Naive thymus-derived CD4-positive, alpha-beta T cell (primary cell): ENCODE measurements at regions not wholly inside any gene's neighbourhood (a gene's known extent, or its start where the extent isn't known, plus 50 kb on each side); places are given as distances from the start of the nearest gene placed in this dataset.

ENCODE experiments used
- ATAC-seq: fragments of 150-1000 bp; cut with Tn5 transposase; 2 replicates; pipeline ENCODE4 v1.10.0; 2021; ENCODE audit warnings: mild to moderate bottlenecking, moderate library complexity
- CTCF ChIA-PET: fragments of 350-600 bp; sonication (Branson Sonifier 250); formaldehyde crosslinking; loops from one replicate; lab custom pipeline; 2021; ENCODE audit warnings: antibody characterized with exemption; lab: Charles Lee
- POLR2A ChIA-PET: fragments of 350-600 bp; sonication (Branson Sonifier 250); formaldehyde crosslinking; loops from one replicate; lab custom pipeline; 2021; ENCODE audit warnings: antibody characterized with exemption, inconsistent platforms; lab: Charles Lee
- DNase-seq, 9 donors: peaks; one replicate each; pipeline versions ENCODE4 v3.0.0 to v3.0.0-alpha.2; 2020 to 2022; ENCODE audit warnings: mixed read lengths in 1 of 9
- H3K27ac ChIP-seq: one replicate; pipeline ENCODE4 v1.7.0; 2013; ENCODE audit warnings: mild to moderate bottlenecking, low read depth, low read length, moderate library complexity
- H3K27me3 ChIP-seq, 2 donors: one replicate each; pipeline ENCODE4 v1.7.0; 2013; ENCODE audit warnings: low read length in 2 of 2, mild to moderate bottlenecking in 2 of 2, moderate library complexity in 2 of 2; ENCODE audit not compliant: control insufficient read depth in 2 of 2, insufficient read depth in 2 of 2
- H3K36me3 ChIP-seq, 3 experiments: 1 replicate in 2 of 3; 2 replicates in 1 of 3; pipeline ENCODE4 v1.7.0; 2013; ENCODE audit warnings: low read length in 3 of 3, mild to moderate bottlenecking in 3 of 3, moderate library complexity in 1 of 3; ENCODE audit not compliant: insufficient read depth in 3 of 3, control insufficient read depth in 2 of 3
- H3K4me1 ChIP-seq, 2 donors: one replicate each; pipeline ENCODE4 v1.7.0; 2013; ENCODE audit warnings: low read length in 2 of 2, mild to moderate bottlenecking in 2 of 2, moderate library complexity in 1 of 2; ENCODE audit not compliant: control insufficient read depth in 2 of 2, insufficient read depth in 2 of 2
- H3K4me3 ChIP-seq: 2 replicates; pipeline ENCODE4 v1.7.0; 2013; ENCODE audit warnings: mild to moderate bottlenecking, low read length
- H3K9me3 ChIP-seq, 3 experiments: 1 replicate in 2 of 3; 2 replicates in 1 of 3; pipeline ENCODE4 v1.7.0; 2013; ENCODE audit warnings: low read length in 3 of 3; ENCODE audit not compliant: control insufficient read depth in 2 of 3
- H3K27ac Mint-ChIP-seq, 9 donors: one replicate each; pipeline ENCODE4 v1.8.0; 2020 to 2022; ENCODE audit warnings: mixed read lengths in 9 of 9, mild to moderate bottlenecking in 8 of 9, moderate library complexity in 5 of 9, inconsistent platforms in 2 of 9
- H3K27me3 Mint-ChIP-seq, 5 donors: one replicate each; pipeline ENCODE4 v1.8.0; 2021 to 2022; ENCODE audit warnings: mixed read lengths in 5 of 5, mild to moderate bottlenecking in 1 of 5
- H3K36me3 Mint-ChIP-seq, 5 donors: one replicate each; pipeline ENCODE4 v1.8.0; 2020 to 2022; ENCODE audit warnings: mixed read lengths in 5 of 5, mild to moderate bottlenecking in 3 of 5, inconsistent platforms in 1 of 5
- H3K4me1 Mint-ChIP-seq, 7 donors: one replicate each; pipeline ENCODE4 v1.8.0; 2020 to 2022; ENCODE audit warnings: mixed read lengths in 7 of 7, mild to moderate bottlenecking in 3 of 7, inconsistent platforms in 1 of 7
- H3K4me3 Mint-ChIP-seq, 10 donors: one replicate each; pipeline ENCODE4 v1.8.0; 2020 to 2022; ENCODE audit warnings: mild to moderate bottlenecking in 10 of 10, mixed read lengths in 10 of 10, moderate library complexity in 6 of 10, inconsistent platforms in 2 of 10
- H3K9me3 Mint-ChIP-seq, 11 donors: one replicate each; pipeline ENCODE4 v1.8.0; 2020 to 2022; ENCODE audit warnings: mixed read lengths in 11 of 11, mild to moderate bottlenecking in 4 of 11, inconsistent platforms in 1 of 11, moderate library complexity in 1 of 11
- intact Hi-C, 2 donors: fragments of 100-400 bp; cut with micrococcal nuclease; formaldehyde crosslinking; loops; one replicate each; pipeline ENCODE4 v1.15.1; 2023

DNA sequence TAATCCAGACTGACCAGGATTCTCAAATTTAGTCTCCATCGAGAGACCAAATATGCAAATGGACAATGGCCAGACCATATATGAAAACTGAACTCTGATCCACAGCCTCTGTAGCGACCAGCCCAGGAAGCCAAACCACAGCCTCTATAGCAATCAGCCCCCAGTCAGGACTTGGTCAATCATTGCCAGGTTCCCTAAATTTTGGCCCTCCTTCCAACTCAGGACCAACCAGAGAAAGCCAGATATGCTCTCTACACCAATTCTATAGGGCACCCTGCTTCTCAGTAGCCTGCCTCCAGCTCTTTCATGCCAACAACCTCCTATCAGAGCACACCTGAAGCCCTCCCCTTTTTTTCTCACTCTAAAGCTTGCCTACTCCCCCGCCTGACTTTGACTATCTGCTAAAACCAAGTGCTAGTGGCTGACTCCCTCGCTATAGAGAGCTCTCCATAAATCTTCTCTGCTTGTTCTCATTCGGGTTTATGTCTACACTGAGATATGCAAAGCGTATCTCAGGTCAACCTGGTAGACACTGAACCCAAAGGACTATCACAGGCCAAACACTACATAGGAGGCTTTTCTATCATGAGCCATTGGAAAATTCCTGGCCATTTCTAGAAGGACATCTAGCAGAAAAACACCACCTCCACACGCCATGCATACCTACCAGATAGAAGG lies 110.5 kb upstream of the FUT8 start:
- Histone ChIP-seq H3K27me3 (no peaks in the 10 kb centered on the region), H3K27ac (no peak overlapping the region), H3K4me3 (no peak overlapping the region), H3K36me3 (no peaks in the 10 kb centered on the region), H3K4me1 (peaks cover 16 to 25% of the 10 kb centered on the region in 2 donors), H3K9me3 (no peaks in the 10 kb centered on the region)
- DNase-seq, result peak in 1 of 9 donors; percentile 15
- Mint-ChIP-seq H3K9me3 (peaks cover 0 to 2% (median 0%) of the 10 kb centered on the region in 11 donors), H3K36me3 (peaks cover 0 to 16% (median 3%) of the 10 kb centered on the region in 5 donors), H3K27me3 (no peaks in the 10 kb centered on the region), H3K4me3 (peak overlapping the region in 4 of 10 donors; percentile 4 to 51 (median 8)), H3K27ac (peak overlapping the region in 7 of 9 donors; percentile 15 to 93 (median 36)), H3K4me1 (peaks cover 38 to 81% (median 75%) of the 10 kb centered on the region in 7 donors)
- CTCF ChIA-PET, result no interaction called here
- intact Hi-C loops, result loop anchor here (2.0 to 5.0 kb wide), 2 partner anchors 15 to 110 kb away; partner anchors contain the start of gene FUT8 (in 1 of the 2)
- peak; percentile 37 for ATAC-seq
- POLR2A ChIA-PET, result interaction anchor here (0.5 to 1.0 kb wide), 2 partner anchors 20 to 175 kb away, joined by 3 to 4 read pairs; no protein-coding TSS in a partner anchor

DNA sequence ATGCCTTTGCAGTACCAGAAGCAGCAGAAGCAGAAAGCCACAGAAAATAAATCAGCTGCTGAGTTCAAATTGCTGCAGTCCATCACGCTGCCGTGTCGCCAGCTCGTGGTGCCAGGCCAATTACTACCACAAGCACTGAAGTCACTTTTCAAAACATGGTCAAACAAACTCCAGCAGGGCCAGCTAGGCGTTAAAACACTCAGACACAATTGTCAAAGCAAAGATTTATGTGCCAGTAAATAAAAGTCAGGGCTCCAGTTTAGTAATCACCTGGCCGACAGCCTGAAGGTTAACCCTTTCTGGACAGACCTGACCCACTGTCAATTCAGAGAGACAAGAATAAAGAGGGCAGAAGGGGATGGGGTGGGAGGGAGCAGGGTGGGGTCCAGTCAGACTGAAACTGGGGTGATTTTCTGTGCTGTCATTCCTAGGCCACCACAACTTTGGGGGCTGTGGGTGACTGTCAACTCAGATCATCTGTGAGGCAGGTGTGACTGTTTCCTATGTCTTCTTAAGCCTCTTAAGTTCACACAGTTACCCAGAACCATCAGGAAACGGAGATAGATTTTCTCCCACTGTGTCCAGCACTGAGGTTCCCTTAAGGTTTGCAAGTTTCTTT lies 109.8 kb upstream of the FUT8 start:
- Mint-ChIP-seq H3K27me3 (no peaks in the 10 kb centered on the region), H3K4me3 (peak overlapping the region in 3 of 10 donors; percentile 4 to 51 (median 48)), H3K4me1 (peaks cover 37 to 76% (median 71%) of the 10 kb centered on the region in 7 donors), H3K36me3 (peaks cover 0 to 14% (median 2%) of the 10 kb centered on the region in 5 donors), H3K9me3 (peaks cover 0 to 1% (median 0%) of the 10 kb centered on the region in 11 donors), H3K27ac (peak overlapping the region in 7 of 9 donors; percentile 15 to 93 (median 47))
- ChIA-PET CTCF (interaction anchor here (0.8 to 1.3 kb wide), 2 partner anchors 10 to 81 kb away, joined by 3 to 4 read pairs; no protein-coding TSS in a partner anchor), POLR2A (interaction anchor here (1.0 kb wide), 1 partner anchor 109 kb away, joined by 3 read pairs; no protein-coding TSS in a partner anchor)
- intact Hi-C loops, result loop anchor here (1.0 to 5.0 kb wide), 4 partner anchors 14 to 110 kb away; partner anchors contain the start of gene FUT8 (in 1 of the 2)
- peak; percentile 38 for ATAC-seq
- Histone ChIP-seq H3K4me3 (no peak overlapping the region), H3K27me3 (no peaks in the 10 kb centered on the region), H3K4me1 (peaks cover 16 to 25% of the 10 kb centered on the region in 2 donors), H3K27ac (no peak overlapping the region), H3K9me3 (no peaks in the 10 kb centered on the region), H3K36me3 (no peaks in the 10 kb centered on the region)
- peak in 1 of 9 donors; percentile 56 for DNase-seq

DNA sequence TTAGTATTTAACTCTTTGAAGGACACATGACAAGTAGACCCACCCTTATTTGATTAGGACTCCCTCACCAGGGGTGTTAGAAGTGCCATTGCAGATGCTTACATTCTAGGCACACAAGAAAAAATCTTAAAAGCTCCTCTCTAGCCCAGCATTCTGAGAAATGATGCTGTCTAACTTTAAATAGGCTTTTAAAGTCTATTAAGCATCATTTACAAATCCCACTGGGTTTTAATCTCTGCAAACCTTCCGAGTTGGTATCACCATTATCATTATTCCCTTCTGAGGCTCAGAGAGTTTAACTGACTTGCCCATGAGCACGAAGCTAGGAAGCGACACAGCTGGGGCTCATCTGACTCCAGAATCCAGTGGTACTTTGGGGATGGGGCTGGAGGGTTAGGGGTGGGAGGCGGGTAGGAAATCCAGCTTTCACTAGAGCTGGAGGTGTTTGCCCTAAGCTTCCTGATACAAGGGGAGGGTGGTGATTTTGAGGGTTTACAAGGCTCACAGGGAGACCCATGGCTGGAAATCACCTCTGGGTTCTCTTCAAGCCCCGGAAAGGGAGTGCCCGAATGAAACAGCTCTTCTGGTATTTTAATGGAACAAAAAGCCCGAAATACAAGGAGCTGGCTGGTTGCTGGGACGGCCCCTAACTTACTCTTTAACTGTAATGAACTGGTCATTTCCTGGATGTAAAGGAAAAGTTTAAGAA lies 109.2 kb upstream of the FUT8 start:
- Histone ChIP-seq H3K9me3 (no peaks in the 10 kb centered on the region), H3K4me1 (peaks cover 16 to 25% of the 10 kb centered on the region in 2 donors), H3K27me3 (no peaks in the 10 kb centered on the region), H3K27ac (no peak overlapping the region), H3K4me3 (no peak overlapping the region), H3K36me3 (no peaks in the 10 kb centered on the region)
- Mint-ChIP-seq H3K9me3 (peaks cover 0 to 2% (median 0%) of the 10 kb centered on the region in 11 donors), H3K4me3 (peak overlapping the region in 2 of 10 donors; percentile 48 to 51), H3K36me3 (peaks cover 0 to 17% (median 0%) of the 10 kb centered on the region in 5 donors), H3K4me1 (peaks cover 34 to 69% (median 64%) of the 10 kb centered on the region in 7 donors), H3K27me3 (no peaks in the 10 kb centered on the region), H3K27ac (peak overlapping the region in 7 of 9 donors; percentile 15 to 93 (median 38))
- intact Hi-C loops, result loop anchor here (1.0 to 5.0 kb wide), 4 partner anchors 15 to 109 kb away; partner anchors contain the start of gene FUT8 (in 1 of the 2)
- ChIA-PET POLR2A (interaction anchor here (1.0 kb wide), 1 partner anchor 108 kb away, joined by 3 read pairs; no protein-coding TSS in a partner anchor), CTCF (interaction anchor here (0.6 to 1.3 kb wide), 3 partner anchors 11 to 82 kb away, joined by 3 to 4 read pairs (median 3); no protein-coding TSS in a partner anchor)
- ATAC-seq, result peak; percentile 30
- DNase-seq, result no peak

DNA sequence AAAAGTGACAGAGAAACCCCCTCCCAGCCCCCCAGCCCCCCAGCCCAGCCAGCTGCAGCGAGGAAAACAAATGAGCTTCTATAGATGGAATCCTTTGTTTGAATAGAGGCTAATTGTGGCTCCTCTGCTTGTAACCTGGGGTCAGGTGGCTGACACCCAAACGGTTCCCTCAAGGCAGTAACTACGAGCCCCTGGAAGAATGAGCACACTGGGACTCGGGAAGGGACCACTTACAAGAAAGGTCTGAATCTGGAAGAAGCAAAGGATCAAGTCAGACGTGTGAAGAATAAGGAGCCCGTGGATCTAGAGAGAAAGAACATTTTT lies 108.7 kb upstream of the FUT8 start:
- ChIA-PET POLR2A (no interaction called here), CTCF (interaction anchor here (0.6 to 1.3 kb wide), 3 partner anchors 11 to 82 kb away, joined by 3 to 4 read pairs (median 3); no protein-coding TSS in a partner anchor)
- peaks cover 16 to 25% of the 10 kb centered on the region in 2 donors for H3K4me1 ChIP-seq
- ATAC-seq, result no peak
- Mint-ChIP-seq H3K36me3 (peaks cover 0 to 21% (median 0%) of the 10 kb centered on the region in 5 donors), H3K27ac (peak overlapping the region in 3 of 9 donors; percentile 26 to 93 (median 38)), H3K27me3 (no peaks in the 10 kb centered on the region), H3K4me3 (peak overlapping the region in 4 of 10 donors; percentile 1 to 73 (median 58)), H3K9me3 (peaks cover 0 to 2% (median 0%) of the 10 kb centered on the region in 11 donors), H3K4me1 (peaks cover 34 to 72% (median 64%) of the 10 kb centered on the region in 7 donors)
- no peak for DNase-seq
- no peak overlapping the region for H3K4me3 ChIP-seq
- H3K27ac ChIP-seq, result no peak overlapping the region
- no peaks in the 10 kb centered on the region for H3K9me3 ChIP-seq
- no peaks in the 10 kb centered on the region for H3K36me3 ChIP-seq
- intact Hi-C loops, result loop anchor here (1.0 to 5.0 kb wide), 4 partner anchors 16 to 108 kb away; partner anchors contain the start of gene FUT8 (in 1 of the 2)
- no peaks in the 10 kb centered on the region for H3K27me3 ChIP-seq

DNA sequence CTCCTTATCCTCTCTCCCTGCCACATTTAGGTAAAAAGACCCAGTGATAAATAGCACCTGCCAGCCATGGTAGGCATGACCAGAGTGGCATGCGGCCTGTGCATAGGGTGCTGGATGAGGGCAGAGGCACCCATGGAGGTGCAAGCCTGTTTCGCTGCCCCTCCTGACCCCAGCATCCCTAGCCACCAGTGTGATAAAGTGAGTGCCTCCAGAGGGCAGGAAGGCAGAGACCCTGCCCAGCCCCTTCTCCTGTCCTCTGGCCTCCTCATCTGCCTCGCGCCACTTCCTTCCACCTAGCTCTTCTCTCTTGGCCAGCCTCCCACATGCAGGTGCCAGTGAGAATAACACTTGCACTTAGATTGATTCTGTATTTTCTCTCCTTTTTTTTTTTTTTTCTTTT lies 108.3 kb upstream of the FUT8 start:
- Mint-ChIP-seq H3K27me3 (no peaks in the 10 kb centered on the region), H3K9me3 (peaks cover 0 to 2% (median 0%) of the 10 kb centered on the region in 11 donors), H3K4me1 (peaks cover 34 to 72% (median 64%) of the 10 kb centered on the region in 7 donors), H3K36me3 (peaks cover 0 to 21% (median 0%) of the 10 kb centered on the region in 5 donors), H3K27ac (peak overlapping the region in 5 of 9 donors; percentile 22 to 93 (median 38)), H3K4me3 (peak overlapping the region in 5 of 10 donors; percentile 1 to 48 (median 14))
- ATAC-seq (no peak), DNase-seq (no peak)
- ChIA-PET CTCF (interaction anchor here (0.6 to 0.7 kb wide), 2 partner anchors 14 to 42 kb away, joined by 3 to 6 read pairs; no protein-coding TSS in a partner anchor), POLR2A (interaction anchor here (1.2 kb wide), 1 partner anchor 15 kb away, joined by 3 read pairs; no protein-coding TSS in a partner anchor)
- Histone ChIP-seq H3K4me3 (no peak overlapping the region), H3K9me3 (no peaks in the 10 kb centered on the region), H3K27me3 (no peaks in the 10 kb centered on the region), H3K36me3 (no peaks in the 10 kb centered on the region), H3K27ac (no peak overlapping the region), H3K4me1 (peaks cover 16 to 25% of the 10 kb centered on the region in 2 donors)
- intact Hi-C loops, result loop anchor here in 1 of 2 donors (5.0 kb wide), 1 partner anchor 108 kb away; the partner anchor contains the start of gene FUT8
